ENCODE measurements at regions not wholly inside any gene's neighbourhood (a gene's known extent, or its start where the extent isn't known, plus 50 kb on each side); places are given as distances from the start of the nearest gene placed in this dataset.
A peak's percentile ranks its signal among the peaks of the same experiment; 100 is the strongest.

GRCh38 chr2:217555081-217555876, 447.5 kb downstream of the TNS1 start:
- WGBS, 2 donors, result 72 to 75% methylated on average over 7 of the region's 7 CpGs
- DNase-seq, result no peak
- Histone ChIP-seq H3K9me3 (ENCODE audit: control insufficient read depth, low read length) (no peaks in the 10 kb centered on the region), H3K27me3 (ENCODE audit: control insufficient read depth in 1 of 2, insufficient read depth in 2 of 2, low read length in 1 of 2) (no peaks in the 10 kb centered on the region), H3K4me3 (ENCODE audit: low read length in 2 of 2) (no peak overlapping the region), H3K27ac (ENCODE audit: low read depth in 1 of 2, low read length in 2 of 2) (no peak overlapping the region), H3K36me3 (ENCODE audit: control insufficient read depth in 1 of 2, insufficient read depth in 2 of 2, low read length in 1 of 2) (peaks cover 3 to 7% of the 10 kb centered on the region in 2 donors), H3K4me1 (ENCODE audit: control insufficient read depth in 1 of 2, insufficient read depth in 2 of 2, low read length in 2 of 2) (peaks cover 3 to 7% of the 10 kb centered on the region in 2 donors)
- intact Hi-C loops (cut with DNase I), result no loop called here
- peak; percentile 58 for ATAC-seq (ENCODE audit: low FRiP score)

GRCh38 chr2:217553679-217554078, 449.1 kb downstream of the TNS1 start:
- H3K27me3 ChIP-seq (ENCODE audit: control insufficient read depth in 1 of 2, insufficient read depth in 2 of 2, low read length in 1 of 2), result no peaks in the 10 kb centered on the region
- intact Hi-C loops (cut with DNase I), result no loop called here
- peaks cover 3 to 7% of the 10 kb centered on the region in 2 donors for H3K4me1 ChIP-seq (ENCODE audit: control insufficient read depth in 1 of 2, insufficient read depth in 2 of 2, low read length in 2 of 2)
- H3K9me3 ChIP-seq (ENCODE audit: control insufficient read depth, low read length), result no peaks in the 10 kb centered on the region
- ATAC-seq (ENCODE audit: low FRiP score) (no peak), DNase-seq (no peak)
- peaks cover 3 to 7% of the 10 kb centered on the region in 2 donors for H3K36me3 ChIP-seq (ENCODE audit: control insufficient read depth in 1 of 2, insufficient read depth in 2 of 2, low read length in 1 of 2)
- no peak overlapping the region for H3K27ac ChIP-seq (ENCODE audit: low read depth in 1 of 2, low read length in 2 of 2)
- no peak overlapping the region for H3K4me3 ChIP-seq (ENCODE audit: low read length in 2 of 2)
- 87 to 95% methylated on average over 2 of the region's 2 CpGs for WGBS, 2 donors

- 78 to 91% methylated on average over 4 of the region's 4 CpGs for WGBS, 2 donors
- H3K27ac ChIP-seq (ENCODE audit: low read depth in 1 of 2, low read length in 2 of 2), result no peak overlapping the region
- intact Hi-C loops (cut with DNase I), result no loop called here
These were observed 449.6 kb downstream of the TNS1 start for GRCh38 chr2:217553202-217553601.

GRCh38 chr2:217552081-217552480, 450.7 kb downstream of the TNS1 start:
- Histone ChIP-seq H3K9me3 (ENCODE audit: control insufficient read depth, low read length) (no peaks in the 10 kb centered on the region), H3K4me1 (ENCODE audit: control insufficient read depth in 1 of 2, insufficient read depth in 2 of 2, low read length in 2 of 2) (peaks cover 3 to 7% of the 10 kb centered on the region in 2 donors), H3K27me3 (ENCODE audit: control insufficient read depth in 1 of 2, insufficient read depth in 2 of 2, low read length in 1 of 2) (no peaks in the 10 kb centered on the region), H3K4me3 (ENCODE audit: low read length in 2 of 2) (no peak overlapping the region), H3K36me3 (ENCODE audit: control insufficient read depth in 1 of 2, insufficient read depth in 2 of 2, low read length in 1 of 2) (peaks cover 0 to 7% of the 10 kb centered on the region in 2 donors), H3K27ac (ENCODE audit: low read depth in 1 of 2, low read length in 2 of 2) (no peak overlapping the region)
- no peak for ATAC-seq (ENCODE audit: low FRiP score)
- DNase-seq, result no peak
- intact Hi-C loops (cut with DNase I), result no loop called here
- WGBS, 2 donors, result 91% methylated on average over 4 of the region's 4 CpGs

More at GRCh38 chr2:217553202-217553601, 449.6 kb downstream of the TNS1 start:
- Histone ChIP-seq H3K36me3 (ENCODE audit: control insufficient read depth in 1 of 2, insufficient read depth in 2 of 2, low read length in 1 of 2) (peaks cover 3 to 7% of the 10 kb centered on the region in 2 donors), H3K4me3 (ENCODE audit: low read length in 2 of 2) (no peak overlapping the region), H3K9me3 (ENCODE audit: control insufficient read depth, low read length) (no peaks in the 10 kb centered on the region), H3K27me3 (ENCODE audit: control insufficient read depth in 1 of 2, insufficient read depth in 2 of 2, low read length in 1 of 2) (no peaks in the 10 kb centered on the region), H3K4me1 (ENCODE audit: control insufficient read depth in 1 of 2, insufficient read depth in 2 of 2, low read length in 2 of 2) (peaks cover 3 to 7% of the 10 kb centered on the region in 2 donors)
- no peak for ATAC-seq (ENCODE audit: low FRiP score)
- no peak for DNase-seq

GRCh38 chr2:217551252-217551899, 451.4 kb downstream of the TNS1 start:
- H3K4me1 ChIP-seq (ENCODE audit: control insufficient read depth in 1 of 2, insufficient read depth in 2 of 2, low read length in 2 of 2), result peaks cover 3 to 7% of the 10 kb centered on the region in 2 donors
- no peaks in the 10 kb centered on the region for H3K36me3 ChIP-seq (ENCODE audit: control insufficient read depth in 1 of 2, insufficient read depth in 2 of 2, low read length in 1 of 2)
- 29% methylated on average over 3 of the region's 3 CpGs for WGBS, 2 donors
- no peak for ATAC-seq (ENCODE audit: low FRiP score)
- peak overlapping the region in 1 of 2 donors; percentile 33 for H3K27ac ChIP-seq (ENCODE audit: low read depth in 1 of 2, low read length in 2 of 2)
- no peak for DNase-seq
- intact Hi-C loops (cut with DNase I), result no loop called here
- no peaks in the 10 kb centered on the region for H3K27me3 ChIP-seq (ENCODE audit: control insufficient read depth in 1 of 2, insufficient read depth in 2 of 2, low read length in 1 of 2)
- H3K4me3 ChIP-seq (ENCODE audit: low read length in 2 of 2), result no peak overlapping the region
- no peaks in the 10 kb centered on the region for H3K9me3 ChIP-seq (ENCODE audit: control insufficient read depth, low read length)

GRCh38 chr2:217539126-217539525, 463.7 kb downstream of the TNS1 start:
- WGBS, 2 donors, result 89 to 100% methylated on average over 2 of the region's 2 CpGs
- Histone ChIP-seq H3K4me3 (ENCODE audit: low read length in 2 of 2) (no peak overlapping the region), H3K4me1 (ENCODE audit: control insufficient read depth in 1 of 2, insufficient read depth in 2 of 2, low read length in 2 of 2) (no peaks in the 10 kb centered on the region), H3K9me3 (ENCODE audit: control insufficient read depth, low read length) (no peaks in the 10 kb centered on the region), H3K27ac (ENCODE audit: low read depth in 1 of 2, low read length in 2 of 2) (no peak overlapping the region), H3K27me3 (ENCODE audit: control insufficient read depth in 1 of 2, insufficient read depth in 2 of 2, low read length in 1 of 2) (no peaks in the 10 kb centered on the region), H3K36me3 (ENCODE audit: control insufficient read depth in 1 of 2, insufficient read depth in 2 of 2, low read length in 1 of 2) (peaks cover 5% of the 10 kb centered on the region in 2 donors)
- DNase-seq (no peak), ATAC-seq (ENCODE audit: low FRiP score) (no peak)
- intact Hi-C loops (cut with DNase I), result no loop called here

- no peak overlapping the region for H3K27ac ChIP-seq (ENCODE audit: low read depth in 1 of 2, low read length in 2 of 2)
- no peak overlapping the region for H3K4me3 ChIP-seq (ENCODE audit: low read length in 2 of 2)
- DNase-seq (no peak), ATAC-seq (ENCODE audit: low FRiP score) (no peak)
- intact Hi-C loops (cut with DNase I), result no loop called here
- no peaks in the 10 kb centered on the region for H3K4me1 ChIP-seq (ENCODE audit: control insufficient read depth in 1 of 2, insufficient read depth in 2 of 2, low read length in 2 of 2)
- 80 to 91% methylated on average over 2 of the region's 2 CpGs for WGBS, 2 donors
- no peaks in the 10 kb centered on the region for H3K9me3 ChIP-seq (ENCODE audit: control insufficient read depth, low read length)
- H3K36me3 ChIP-seq (ENCODE audit: control insufficient read depth in 1 of 2, insufficient read depth in 2 of 2, low read length in 1 of 2), result peaks cover 5% of the 10 kb centered on the region in 2 donors
- H3K27me3 ChIP-seq (ENCODE audit: control insufficient read depth in 1 of 2, insufficient read depth in 2 of 2, low read length in 1 of 2), result no peaks in the 10 kb centered on the region
These were observed 464.1 kb downstream of the TNS1 start for GRCh38 chr2:217538719-217539118.

GRCh38 chr2:217535957-217536708, 466.7 kb downstream of the TNS1 start:
- ATAC-seq (ENCODE audit: low FRiP score) (peak; percentile 41), DNase-seq (no peak)
- Histone ChIP-seq H3K27ac (ENCODE audit: low read depth in 1 of 2, low read length in 2 of 2) (no peak overlapping the region), H3K4me3 (ENCODE audit: low read length in 2 of 2) (no peak overlapping the region), H3K27me3 (ENCODE audit: control insufficient read depth in 1 of 2, insufficient read depth in 2 of 2, low read length in 1 of 2) (no peaks in the 10 kb centered on the region), H3K4me1 (ENCODE audit: control insufficient read depth in 1 of 2, insufficient read depth in 2 of 2, low read length in 2 of 2) (no peaks in the 10 kb centered on the region), H3K9me3 (ENCODE audit: control insufficient read depth, low read length) (no peaks in the 10 kb centered on the region), H3K36me3 (ENCODE audit: control insufficient read depth in 1 of 2, insufficient read depth in 2 of 2, low read length in 1 of 2) (peaks cover 5% of the 10 kb centered on the region in 2 donors)
- intact Hi-C loops (cut with DNase I), result no loop called here
- WGBS, 2 donors, result 51 to 59% methylated on average over 6 of the region's 6 CpGs

Data from aorta (tissue), 5 donors.